ENCODE measurements at regions not wholly inside any gene's neighbourhood (a gene's known extent, or its start where the extent isn't known, plus 50 kb on each side); places are given as distances from the start of the nearest gene placed in this dataset.

DNA sequence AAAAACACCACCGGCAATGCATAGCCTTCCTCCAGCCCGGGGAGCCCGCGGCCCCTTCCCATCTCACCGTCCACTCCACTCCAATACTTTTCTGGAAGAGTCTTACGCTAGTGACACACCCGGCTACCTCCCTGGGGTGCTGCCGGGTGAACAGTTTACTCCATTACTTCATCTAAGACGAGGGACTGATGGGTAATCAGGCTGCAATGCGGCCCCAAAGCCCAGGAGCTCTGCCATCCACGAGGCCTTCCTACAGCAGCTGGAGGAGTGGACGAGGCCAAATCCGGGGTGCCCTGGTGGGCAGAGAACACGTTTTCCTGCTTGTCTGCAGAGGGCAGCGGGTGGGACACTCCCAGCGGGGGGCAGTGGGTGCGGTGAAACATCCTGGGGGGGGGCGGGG is 356.2 kb upstream of the SHH start:
- no peak for TF ChIP-seq GATA3 (IDR thresholded peaks at IDR 0.05; ENCODE audit: low read depth, low read length)
- no peak for TF ChIP-seq GATA2 (IDR thresholded peaks at IDR 0.05; ENCODE audit: low read depth, low read length)

Measured in SH-SY5Y (cell line).